A673 (cell line): ENCODE measurements at regions not wholly inside any gene's neighbourhood (a gene's known extent, or its start where the extent isn't known, plus 50 kb on each side); places are given as distances from the start of the nearest gene placed in this dataset.

Experiments
- BruUV-seq: library from RNA; stranded (reverse); fragments of 400-500 nt; replicated peaks from 2 replicates; lab custom pipeline; 2021; lab: Mats Ljungman, UMichigan
- CTCF ChIA-PET: fragments of 300-600 bp; sonication (Branson Sonifier 250); formaldehyde crosslinking; loops from one replicate; lab custom pipeline; 2022; ENCODE audit warnings: antibody characterized with exemption; lab: Charles Lee
- POLR2A ChIA-PET: fragments of 300-600 bp; sonication (Branson Sonifier 250); formaldehyde crosslinking; loops from one replicate; lab custom pipeline; 2022; ENCODE audit warnings: antibody characterized with exemption; ENCODE audit not compliant: low non-redundant PET; lab: Charles Lee
- DNase-seq: peaks from one replicate; pipeline ENCODE4 v3.0.0-alpha.2; 2015; ENCODE audit warnings: low spot score
- H3K27ac ChIP-seq: fragments of 200-600 bp; sonication (generic); 2 replicates; pipeline ENCODE4 v1.5.1; 2016; ENCODE audit warnings: mixed run types, low read depth, mild to moderate bottlenecking, mixed read lengths, antibody characterized with exemption, low read length; ENCODE audit not compliant: poor library complexity, severe bottlenecking
- H3K27me3 ChIP-seq: fragments of 200-600 bp; sonication (generic); replicated peaks from 2 replicates; pipeline ENCODE4 v1.6.1; 2017; ENCODE audit warnings: mixed run types, low read depth, mild to moderate bottlenecking, mixed read lengths, antibody characterized with exemption, low read length; ENCODE audit not compliant: insufficient read depth, poor library complexity
- H3K36me3 ChIP-seq: fragments of 200-600 bp; sonication (generic); 2 replicates; pipeline ENCODE4 v1.6.1; 2016; ENCODE audit warnings: mixed run types, mild to moderate bottlenecking, mixed read lengths, antibody characterized with exemption, low read length; ENCODE audit not compliant: insufficient read depth, poor library complexity, severe bottlenecking
- H3K4me1 ChIP-seq: fragments of 200-600 bp; sonication (generic); 2 replicates; pipeline ENCODE4 v1.6.1; 2017; ENCODE audit warnings: mixed run types, mild to moderate bottlenecking, mixed read lengths, antibody characterized with exemption, low read length; ENCODE audit not compliant: insufficient read depth, poor library complexity, severe bottlenecking
- H3K4me3 ChIP-seq: fragments of 200-600 bp; sonication (generic); 2 replicates; pipeline ENCODE4 v1.5.1; 2016; ENCODE audit warnings: low read depth, mixed run types, mild to moderate bottlenecking, mixed read lengths, low read length; ENCODE audit not compliant: poor library complexity, severe bottlenecking
- H3K9me3 ChIP-seq: fragments of 200-600 bp; sonication (generic); 2 replicates; pipeline ENCODE4 v1.6.1; 2016; ENCODE audit warnings: mixed run types, low read depth, mild to moderate bottlenecking, mixed read lengths, antibody characterized with exemption, low read length; ENCODE audit not compliant: poor library complexity, severe bottlenecking
- EZH2 ChIP-seq: fragments of 200-600 bp; sonication (generic); IDR thresholded peaks from 2 replicates; pipeline ENCODE4 v1.6.1; 2017; ENCODE audit warnings: borderline replicate concordance, low read depth, mild to moderate bottlenecking, mixed read lengths, antibody characterized with exemption, low read length; ENCODE audit not compliant: poor library complexity, severe bottlenecking
- intact Hi-C: fragments of 100-400 bp; cut with micrococcal nuclease; formaldehyde crosslinking; loops from one replicate; pipeline ENCODE4 v1.10.0; 2022; ENCODE audit not compliant: unreplicated experiment
- TF ChIP-seq, protein P1 (sequence below): fragments of 300-800, 200-600 bp; sonication (generic); conservative IDR thresholded peaks from 2 replicates; pipeline ENCODE4 v1.5.1; 2017; ENCODE audit warnings: low read depth, mild to moderate bottlenecking, antibody characterized with exemption, low read length, moderate library complexity, mixed read lengths

DNA sequence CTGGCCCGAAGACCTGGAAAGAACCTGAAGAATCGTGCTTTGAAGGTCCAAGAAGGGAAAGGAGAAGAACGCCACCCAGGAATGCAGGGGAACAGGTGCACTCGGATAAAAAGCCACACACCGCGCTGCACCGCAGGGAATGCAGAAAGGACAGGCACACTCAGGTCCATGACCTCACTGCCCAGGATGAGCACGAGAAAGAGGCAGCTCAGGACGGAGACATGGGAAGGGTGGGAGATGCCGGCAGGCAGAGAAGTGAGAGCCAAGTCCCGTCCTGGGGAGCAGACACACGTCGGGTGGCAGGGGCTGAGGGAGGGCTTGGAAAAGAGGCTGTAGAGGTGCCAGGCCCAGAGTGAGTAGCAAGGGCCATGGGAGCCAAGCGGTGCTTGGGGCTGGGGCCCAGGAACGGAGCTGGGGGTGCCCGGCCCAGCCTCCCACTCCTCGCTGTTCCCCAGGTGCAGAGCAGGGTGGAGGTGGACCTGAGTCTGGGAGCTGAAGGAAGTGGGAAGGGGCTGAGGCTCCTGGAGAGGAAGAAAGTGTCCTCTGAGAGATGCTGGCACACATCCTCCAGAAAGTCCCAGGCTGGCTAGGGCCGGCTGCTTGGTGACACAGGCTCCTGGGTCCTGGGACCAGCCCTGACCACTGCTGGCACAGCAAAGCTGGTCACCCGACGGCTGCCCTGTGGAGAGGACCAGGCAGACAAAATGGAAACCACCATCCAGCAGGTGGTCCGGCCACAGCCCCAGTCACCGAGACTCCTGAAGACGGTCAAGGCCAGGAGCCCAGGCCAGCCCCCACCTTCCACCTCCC lies 91.3 kb downstream of the PSMB1 start:
- BruUV-seq = no TSS peak
- POLR2A ChIA-PET = interaction anchor here (0.5 kb wide), 1 partner anchor 120 kb away, joined by 3 read pairs; no protein-coding TSS in a partner anchor
- H3K27me3 ChIP-seq = peaks cover 21% of the 10 kb centered on the region
- intact Hi-C loops = no loop called here
- TF ChIP-seq EZH2 = no peak
- TF ChIP-seq, protein P1, sequence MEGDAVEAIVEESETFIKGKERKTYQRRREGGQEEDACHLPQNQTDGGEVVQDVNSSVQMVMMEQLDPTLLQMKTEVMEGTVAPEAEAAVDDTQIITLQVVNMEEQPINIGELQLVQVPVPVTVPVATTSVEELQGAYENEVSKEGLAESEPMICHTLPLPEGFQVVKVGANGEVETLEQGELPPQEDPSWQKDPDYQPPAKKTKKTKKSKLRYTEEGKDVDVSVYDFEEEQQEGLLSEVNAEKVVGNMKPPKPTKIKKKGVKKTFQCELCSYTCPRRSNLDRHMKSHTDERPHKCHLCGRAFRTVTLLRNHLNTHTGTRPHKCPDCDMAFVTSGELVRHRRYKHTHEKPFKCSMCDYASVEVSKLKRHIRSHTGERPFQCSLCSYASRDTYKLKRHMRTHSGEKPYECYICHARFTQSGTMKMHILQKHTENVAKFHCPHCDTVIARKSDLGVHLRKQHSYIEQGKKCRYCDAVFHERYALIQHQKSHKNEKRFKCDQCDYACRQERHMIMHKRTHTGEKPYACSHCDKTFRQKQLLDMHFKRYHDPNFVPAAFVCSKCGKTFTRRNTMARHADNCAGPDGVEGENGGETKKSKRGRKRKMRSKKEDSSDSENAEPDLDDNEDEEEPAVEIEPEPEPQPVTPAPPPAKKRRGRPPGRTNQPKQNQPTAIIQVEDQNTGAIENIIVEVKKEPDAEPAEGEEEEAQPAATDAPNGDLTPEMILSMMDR = no peak
- H3K9me3 ChIP-seq = peaks cover 6% of the 10 kb centered on the region
- no peak overlapping the region for H3K4me3 ChIP-seq
- no peaks in the 10 kb centered on the region for H3K36me3 ChIP-seq
- no peaks in the 10 kb centered on the region for H3K4me1 ChIP-seq
- H3K27ac ChIP-seq = no peak overlapping the region
- CTCF ChIA-PET = no interaction called here
- no peak for DNase-seq

- Histone ChIP-seq H3K36me3 (no peaks in the 10 kb centered on the region), H3K4me3 (no peak overlapping the region), H3K27ac (no peak overlapping the region), H3K9me3 (peaks cover 6% of the 10 kb centered on the region), H3K4me1 (no peaks in the 10 kb centered on the region), H3K27me3 (peaks cover 21% of the 10 kb centered on the region)
- POLR2A ChIA-PET = no interaction called here
- CTCF ChIA-PET = no interaction called here
- TF ChIP-seq EZH2 = no peak
- TF ChIP-seq, protein P1 = no peak
- intact Hi-C loops = no loop called here
- no peak for DNase-seq
- no TSS peak for BruUV-seq
Observed at GRCh38 chr6:170461111-170461510, 92.0 kb downstream of the PSMB1 start.

GRCh38 chr6:170460641-170461040 lies 92.5 kb downstream of the PSMB1 start:
- POLR2A ChIA-PET = no interaction called here
- no peak overlapping the region for H3K27ac ChIP-seq
- intact Hi-C loops = no loop called here

More at GRCh38 chr6:170460641-170461040, 92.5 kb downstream of the PSMB1 start:
- TF ChIP-seq EZH2 = no peak
- peaks cover 21% of the 10 kb centered on the region for H3K27me3 ChIP-seq
- DNase-seq = no peak
- H3K4me3 ChIP-seq = no peak overlapping the region
- BruUV-seq = no TSS peak
- H3K36me3 ChIP-seq = no peaks in the 10 kb centered on the region
- H3K9me3 ChIP-seq = peaks cover 1% of the 10 kb centered on the region
- CTCF ChIA-PET = no interaction called here
- H3K4me1 ChIP-seq = no peaks in the 10 kb centered on the region
